Superior temporal gyrus (tissue), 1 donor: ENCODE measurements at regions not wholly inside any gene's neighbourhood (a gene's known extent, or its start where the extent isn't known, plus 50 kb on each side); places are given as distances from the start of the nearest gene placed in this dataset.
"Not testable (repeated sequence)": the region's sequence is repeated elsewhere in the genome, so short reads cannot be mapped to it uniquely, and the experiment has no call there.

Experiments
- DNase-seq: peaks from one replicate; pipeline ENCODE4 v3.0.0-alpha.2; 2016; ENCODE audit errors: extremely low spot score

- DNase-seq: no peak
These were observed 462.0 kb upstream of the ATP11B start for GRCh38 chr3:182331341-182331740.

GRCh38 chr3:182342252-182342651, 451.1 kb upstream of the ATP11B start:
- no peak for DNase-seq

GRCh38 chr3:182344026-182344425, 449.3 kb upstream of the ATP11B start:
- DNase-seq: not testable (repeated sequence)

GRCh38 chr3:182349051-182349450, 444.3 kb upstream of the ATP11B start:
- no peak for DNase-seq

GRCh38 chr3:182349951-182350517, 443.3 kb upstream of the ATP11B start:
- no peak for DNase-seq

GRCh38 chr3:182357928-182358327, 435.4 kb upstream of the ATP11B start:
- no peak for DNase-seq

- peak; percentile 88 for DNase-seq
These were observed 429.0 kb upstream of the ATP11B start for GRCh38 chr3:182364323-182364722.

- peak; percentile 86 for DNase-seq
These were observed 428.3 kb upstream of the ATP11B start for GRCh38 chr3:182364723-182365650.

GRCh38 chr3:182366746-182367145, 426.6 kb upstream of the ATP11B start:
- DNase-seq: no peak

GRCh38 chr3:182369861-182370260, 423.4 kb upstream of the ATP11B start:
- no peak for DNase-seq

GRCh38 chr3:182370949-182371348, 422.4 kb upstream of the ATP11B start:
- no peak for DNase-seq

- DNase-seq: no peak
These were observed 417.4 kb upstream of the ATP11B start for GRCh38 chr3:182375916-182376315.

GRCh38 chr3:182382112-182382857, 411.0 kb upstream of the ATP11B start:
- DNase-seq: no peak

GRCh38 chr3:182384221-182384620, 409.1 kb upstream of the ATP11B start:
- DNase-seq: no peak

- DNase-seq: no peak
These were observed 407.9 kb upstream of the ATP11B start for GRCh38 chr3:182385356-182385755.

- no peak for DNase-seq
These were observed 404.8 kb upstream of the ATP11B start for GRCh38 chr3:182388506-182388905.

- no peak for DNase-seq
These were observed 404.1 kb upstream of the ATP11B start for GRCh38 chr3:182389071-182389815.

GRCh38 chr3:182390421-182390820, 402.9 kb upstream of the ATP11B start:
- DNase-seq: no peak

GRCh38 chr3:182392182-182392937, 400.9 kb upstream of the ATP11B start:
- no peak for DNase-seq

GRCh38 chr3:182393151-182393550, 400.2 kb upstream of the ATP11B start:
- DNase-seq: no peak

GRCh38 chr3:182393830-182394367, 399.4 kb upstream of the ATP11B start:
- DNase-seq: no peak
